ENCODE measurements at regions not wholly inside any gene's neighbourhood (a gene's known extent, or its start where the extent isn't known, plus 50 kb on each side); places are given as distances from the start of the nearest gene placed in this dataset.

GRCh38 chr4:133058701-133059100 is 90.4 kb upstream of the PCDH10 start:
- Mint-ChIP-seq H3K4me1 (no peaks in the 10 kb centered on the region), H3K27me3 (no peaks in the 10 kb centered on the region), H3K9me3 (no peaks in the 10 kb centered on the region), H3K4me3 (no peak overlapping the region), H3K27ac (no peak overlapping the region)
- DNase-seq: no peak
- no peak for ATAC-seq

GRCh38 chr4:133059117-133059516 is 90.0 kb upstream of the PCDH10 start:
- DNase-seq (no peak), ATAC-seq (no peak)
- Mint-ChIP-seq H3K4me3 (no peak overlapping the region), H3K4me1 (no peaks in the 10 kb centered on the region), H3K27ac (no peak overlapping the region), H3K9me3 (no peaks in the 10 kb centered on the region), H3K27me3 (no peaks in the 10 kb centered on the region)

- Mint-ChIP-seq H3K4me1 (no peaks in the 10 kb centered on the region), H3K4me3 (no peak overlapping the region)
Measured at GRCh38 chr4:133062851-133063250, 86.2 kb upstream of the PCDH10 start.

GRCh38 chr4:133068083-133068482 is 81.0 kb upstream of the PCDH10 start:
- no peak for DNase-seq
- peaks cover 20 to 47% of the 10 kb centered on the region in 2 donors for H3K9me3 Mint-ChIP-seq
- no peaks in the 10 kb centered on the region for H3K4me1 Mint-ChIP-seq
- no peak overlapping the region for H3K4me3 Mint-ChIP-seq
- H3K27me3 Mint-ChIP-seq: no peaks in the 10 kb centered on the region
- no peak overlapping the region for H3K27ac Mint-ChIP-seq
- no peak for ATAC-seq

More at GRCh38 chr4:133062851-133063250, 86.2 kb upstream of the PCDH10 start:
- ATAC-seq (no peak), DNase-seq (no peak)
- H3K27ac Mint-ChIP-seq: no peak overlapping the region
- H3K27me3 Mint-ChIP-seq: no peaks in the 10 kb centered on the region
- H3K9me3 Mint-ChIP-seq: peaks cover 5 to 11% of the 10 kb centered on the region in 2 donors

GRCh38 chr4:133081246-133081645 is 67.8 kb upstream of the PCDH10 start:
- Mint-ChIP-seq H3K9me3 (peaks cover 12 to 15% of the 10 kb centered on the region in 2 donors), H3K27ac (no peak overlapping the region), H3K4me1 (no peaks in the 10 kb centered on the region), H3K27me3 (no peaks in the 10 kb centered on the region), H3K4me3 (no peak overlapping the region)
- DNase-seq (no peak), ATAC-seq (no peak)

GRCh38 chr4:133084421-133084820 is 64.7 kb upstream of the PCDH10 start:
- H3K27me3 Mint-ChIP-seq: no peaks in the 10 kb centered on the region
- no peaks in the 10 kb centered on the region for H3K9me3 Mint-ChIP-seq
- no peak overlapping the region for H3K27ac Mint-ChIP-seq
- no peak overlapping the region for H3K4me3 Mint-ChIP-seq
- ATAC-seq (no peak), DNase-seq (no peak)
- H3K4me1 Mint-ChIP-seq: no peaks in the 10 kb centered on the region

- no peak for DNase-seq
- Mint-ChIP-seq H3K27ac (no peak overlapping the region), H3K4me3 (no peak overlapping the region), H3K4me1 (no peaks in the 10 kb centered on the region), H3K27me3 (no peaks in the 10 kb centered on the region), H3K9me3 (no peaks in the 10 kb centered on the region)
- ATAC-seq: no peak
Measured at GRCh38 chr4:133095591-133095990, 53.5 kb upstream of the PCDH10 start.

GRCh38 chr4:133096972-133097371 is 52.1 kb upstream of the PCDH10 start:
- Mint-ChIP-seq H3K27ac (no peak overlapping the region), H3K9me3 (no peaks in the 10 kb centered on the region), H3K4me1 (no peaks in the 10 kb centered on the region), H3K4me3 (no peak overlapping the region), H3K27me3 (no peaks in the 10 kb centered on the region)
- ATAC-seq (no peak), DNase-seq (no peak)
